ENCODE measurements at regions not wholly inside any gene's neighbourhood (a gene's known extent, or its start where the extent isn't known, plus 50 kb on each side); places are given as distances from the start of the nearest gene placed in this dataset.

GRCh38 chr2:136217996-136218395, 100.0 kb upstream of the CXCR4 start:
- no CpG with 5 or more reads among the region's 3 CpGs for WGBS (ENCODE audit: extremely low coverage, insufficient read length, low lambda C conversion rate)
- no peak overlapping the region for H2BK5ac ChIP-seq (ENCODE audit: insufficient read length, low read length)
- H3K18ac ChIP-seq (ENCODE audit: insufficient read length, low read depth, low read length) = no peak overlapping the region
- no peak overlapping the region for H2BK120ac ChIP-seq (ENCODE audit: low read depth, low read length, poor library complexity, severe bottlenecking)
- H3K4me1 Mint-ChIP-seq = no peaks in the 10 kb centered on the region; a peak in 1 of 4 replicates
- H3K4me3 Mint-ChIP-seq = no peak overlapping the region
- H3K4me1 ChIP-seq (ENCODE audit: insufficient read depth, low read length) = no peaks in the 10 kb centered on the region
- H2BK15ac ChIP-seq (ENCODE audit: low read depth, low read length) = no peak overlapping the region
- no peak overlapping the region for H3K27ac Mint-ChIP-seq
- TF ChIP-seq CTCF (conservative IDR thresholded peaks at IDR 0.05) = no peak
- no peak overlapping the region for H4K8ac ChIP-seq (replicated peaks; ENCODE audit: insufficient read length, low read depth, low read length)
- no peak overlapping the region for H2BK20ac ChIP-seq (ENCODE audit: low read depth, low read length, poor library complexity, severe bottlenecking)
- H2AFZ ChIP-seq (ENCODE audit: low read length) = no peak overlapping the region
- peaks cover 2% of the 10 kb centered on the region for H3K27me3 Mint-ChIP-seq (ENCODE audit: low read depth)
- no peaks in the 10 kb centered on the region for H3K23me2 ChIP-seq (ENCODE audit: insufficient read length, low read depth, low read length, poor library complexity, severe bottlenecking)
- no peak overlapping the region for H3K23ac ChIP-seq (ENCODE audit: insufficient read length, low read depth, low read length)
- no peaks in the 10 kb centered on the region for H3K9me3 Mint-ChIP-seq
- H2BK12ac ChIP-seq (ENCODE audit: insufficient read length, low read depth, low read length) = no peak overlapping the region
- no peaks in the 10 kb centered on the region for H3K79me1 ChIP-seq (ENCODE audit: insufficient read depth, low read depth, low read length, poor library complexity, severe bottlenecking)
- H3K27ac ChIP-seq (ENCODE audit: insufficient read length, low read depth, low read length) = no peak overlapping the region
- no peak overlapping the region for H3K14ac ChIP-seq (ENCODE audit: insufficient read depth, low read length)
- H3K56ac ChIP-seq (ENCODE audit: insufficient read length, low read depth, low read length) = no peak overlapping the region
- no peak overlapping the region for H3K4me2 ChIP-seq (ENCODE audit: insufficient read depth, insufficient read length, low read length)
- no peaks in the 10 kb centered on the region for H4K20me1 ChIP-seq (ENCODE audit: control insufficient read depth, insufficient read depth, insufficient read length)
- no peak overlapping the region for H3K4ac ChIP-seq (ENCODE audit: low read depth, low read length)
- H3K79me2 ChIP-seq (ENCODE audit: insufficient read depth, low read length) = no peaks in the 10 kb centered on the region
- no peak overlapping the region for H2AK5ac ChIP-seq (ENCODE audit: insufficient read length, low read length)
- no peak overlapping the region for H4K91ac ChIP-seq (ENCODE audit: insufficient read length, low read depth, low read length)
- H3K36me3 Mint-ChIP-seq (ENCODE audit: insufficient read depth in 1 of 3, low read depth in 3 of 3) = no peaks in the 10 kb centered on the region; a peak in 1 of 7 replicates
- no peaks in the 10 kb centered on the region for H3K9me3 ChIP-seq (ENCODE audit: control insufficient read depth, low read depth, low read length)
- H4K5ac ChIP-seq (ENCODE audit: insufficient read length, low read depth, low read length) = no peak overlapping the region
- DNase-seq = no peak
- no peak overlapping the region for H3T11ph ChIP-seq (ENCODE audit: low read length)
- no peaks in the 10 kb centered on the region for H3K27me3 ChIP-seq (ENCODE audit: insufficient read depth, low read length)
- no peak overlapping the region for H3K9ac ChIP-seq (ENCODE audit: extremely low read depth, insufficient read length, low read length)
